ENCODE measurements at regions not wholly inside any gene's neighbourhood (a gene's known extent, or its start where the extent isn't known, plus 50 kb on each side); places are given as distances from the start of the nearest gene placed in this dataset.

GRCh38 chr5:91670122-91670521 is 287.0 kb upstream of the ARRDC3 start:
- no peak for TF ChIP-seq FOS (IDR thresholded peaks at IDR 0.05; ENCODE audit: borderline replicate concordance, extremely low read depth, insufficient read length)
- TF ChIP-seq GABPA (IDR thresholded peaks at IDR 0.05; ENCODE audit: low read depth), result no peak
- no peak for TF ChIP-seq ETV6 (conservative IDR thresholded peaks at IDR 0.05 in 1 of 2, IDR thresholded peaks at IDR 0.05 in 1 of 2; ENCODE audit: borderline replicate concordance in 1 of 2, low read depth in 1 of 2)
- no peak for TF ChIP-seq CTCF (IDR thresholded peaks at IDR 0.05 in 2 of 3, conservative IDR thresholded peaks at IDR 0.05 in 1 of 3; ENCODE audit: control insufficient read depth in 2 of 3, extremely low read depth in 1 of 3, insufficient read depth in 1 of 3, low read depth in 3 of 3, low read length in 3 of 3)
- no peak for TF ChIP-seq EP300 (IDR thresholded peaks at IDR 0.05; ENCODE audit: borderline replicate concordance in 1 of 2, control insufficient read depth in 1 of 2, low read depth in 2 of 2, low read length in 2 of 2)
- TF ChIP-seq POLR2AphosphoS5 (IDR thresholded peaks at IDR 0.05; ENCODE audit: low read length), result no peak
- TF ChIP-seq RFX5 (IDR thresholded peaks at IDR 0.05; ENCODE audit: low read depth, low read length), result no peak

Measured in GM12878 (cell line).